Neural cell (in vitro differentiated cells): ENCODE measurements at regions not wholly inside any gene's neighbourhood (a gene's known extent, or its start where the extent isn't known, plus 50 kb on each side); places are given as distances from the start of the nearest gene placed in this dataset.

Source experiments
- H2AFZ ChIP-seq: fragments of 200-600, 300-800 bp; sonication (generic), shearing (Covaris generic); 2 replicates; pipeline ENCODE4 v1.6.0; 2014; ENCODE audit warnings: low read depth, mild to moderate bottlenecking, antibody characterized with exemption, low read length, moderate library complexity
- H3F3A ChIP-seq: fragments of 200-600 bp; shearing (Covaris generic); 2 replicates; pipeline ENCODE4 v1.6.1; 2016; ENCODE audit warnings: mild to moderate bottlenecking, moderate library complexity, mixed read lengths, antibody characterized with exemption, low read length; ENCODE audit not compliant: insufficient read depth, poor library complexity, severe bottlenecking
- H3K27ac ChIP-seq: fragments of 200-600, 300-800 bp; sonication (generic), shearing (Covaris generic); 2 replicates; pipeline ENCODE4 v1.5.1; 2014; ENCODE audit warnings: mild to moderate bottlenecking, low read length, moderate library complexity
- H3K27me3 ChIP-seq: fragments of 300-800, 200-600 bp; sonication (generic), shearing (Covaris generic); 2 replicates; pipeline ENCODE4 v1.6.0; 2014; ENCODE audit warnings: mild to moderate bottlenecking, low read depth, low read length, moderate library complexity; ENCODE audit not compliant: insufficient read depth
- H3K36me3 ChIP-seq: fragments of 300-800, 200-600 bp; sonication (generic), shearing (Covaris generic); 2 replicates; pipeline ENCODE4 v1.5.1; 2014; ENCODE audit warnings: mild to moderate bottlenecking, antibody characterized with exemption, low read length, moderate library complexity; ENCODE audit not compliant: insufficient read depth
- H3K4me2 ChIP-seq: fragments of 300-800, 200-600 bp; sonication (generic), shearing (Covaris generic); 2 replicates; pipeline ENCODE4 v1.6.0; 2014; ENCODE audit warnings: mild to moderate bottlenecking, low read length
- H3K4me3 ChIP-seq: fragments of 300-800, 200-600 bp; sonication (generic), shearing (Covaris generic); 2 replicates; pipeline ENCODE4 v1.5.1; 2014; ENCODE audit warnings: mild to moderate bottlenecking, low read length, moderate library complexity
- H3K79me2 ChIP-seq: fragments of 200-600 bp; shearing (Covaris generic); replicated peaks from 2 replicates; pipeline ENCODE4 v1.6.0; 2014; ENCODE audit warnings: mild to moderate bottlenecking, low read length, moderate library complexity; ENCODE audit not compliant: insufficient read depth
- H3K9ac ChIP-seq: fragments of 300-800, 200-600 bp; sonication (generic), shearing (Covaris generic); 2 replicates; pipeline ENCODE4 v1.6.1; 2016; ENCODE audit warnings: mild to moderate bottlenecking, low read length, mixed read lengths
- H3K9me2 ChIP-seq: fragments of 200-600 bp; shearing (Covaris generic); 2 replicates; pipeline ENCODE4 v1.6.1; 2016; ENCODE audit warnings: mild to moderate bottlenecking, low read length, mixed read lengths; ENCODE audit not compliant: insufficient read depth
- H3K9me3 ChIP-seq: fragments of 200-600, 300-800 bp; sonication (generic), shearing (Covaris generic); 2 replicates; pipeline ENCODE4 v1.6.1; 2016; ENCODE audit warnings: mild to moderate bottlenecking, mixed run types, low read length, moderate library complexity, mixed read lengths
- H4K20me1 ChIP-seq: fragments of 200-600 bp; shearing (Covaris generic); 2 replicates; pipeline ENCODE4 v1.6.1; 2016; ENCODE audit warnings: mild to moderate bottlenecking, mixed run types; ENCODE audit not compliant: insufficient read depth
- EP300 ChIP-seq: fragments of 450-650 bp; conservative IDR thresholded peaks from 2 replicates; pipeline ENCODE4 v1.6.1; 2014; ENCODE audit warnings: antibody characterized with exemption, mild to moderate bottlenecking, moderate library complexity; ENCODE audit not compliant: poor library complexity, severe bottlenecking
- EZH2 ChIP-seq: fragments of 200-600, 300-800 bp; shearing (Covaris generic), sonication (generic); IDR thresholded peaks from 2 replicates; pipeline ENCODE4 v1.6.1; 2014; ENCODE audit warnings: antibody characterized with exemption, low read length, borderline replicate concordance, mild to moderate bottlenecking; ENCODE audit not compliant: insufficient read depth, poor library complexity, severe bottlenecking
- MXI1 ChIP-seq: fragments of 450-650 bp; conservative IDR thresholded peaks from 2 replicates; pipeline ENCODE4 v1.6.1; 2014; ENCODE audit warnings: antibody characterized with exemption, mild to moderate bottlenecking; ENCODE audit not compliant: poor library complexity, severe bottlenecking
- POLR2AphosphoS5 ChIP-seq: IDR thresholded peaks from 2 replicates; pipeline ENCODE4 v1.6.1; 2012
- RAD21 ChIP-seq: fragments of 450-650 bp; conservative IDR thresholded peaks from 2 replicates; pipeline ENCODE4 v1.6.1; 2014; ENCODE audit warnings: antibody characterized with exemption, mild to moderate bottlenecking, moderate library complexity
- SMC3 ChIP-seq: fragments of 450-650 bp; conservative IDR thresholded peaks from 2 replicates; pipeline ENCODE4 v1.6.1; 2014; ENCODE audit warnings: antibody characterized with exemption, mild to moderate bottlenecking, moderate library complexity; ENCODE audit not compliant: poor library complexity
- TAF1 ChIP-seq: IDR thresholded peaks from 2 replicates; pipeline ENCODE4 v1.6.1; 2012; ENCODE audit warnings: low read depth
- TF ChIP-seq, protein P1 (sequence below): IDR thresholded peaks from 2 replicates; pipeline ENCODE4 v1.6.1; 2012; ENCODE audit warnings: borderline replicate concordance
- TF ChIP-seq, protein P2 (sequence below): fragments of 450-650 bp; IDR thresholded peaks from 2 replicates; pipeline ENCODE4 v1.5.1; 2014; ENCODE audit warnings: antibody characterized with exemption, mild to moderate bottlenecking, moderate library complexity; ENCODE audit not compliant: poor library complexity, severe bottlenecking

DNA sequence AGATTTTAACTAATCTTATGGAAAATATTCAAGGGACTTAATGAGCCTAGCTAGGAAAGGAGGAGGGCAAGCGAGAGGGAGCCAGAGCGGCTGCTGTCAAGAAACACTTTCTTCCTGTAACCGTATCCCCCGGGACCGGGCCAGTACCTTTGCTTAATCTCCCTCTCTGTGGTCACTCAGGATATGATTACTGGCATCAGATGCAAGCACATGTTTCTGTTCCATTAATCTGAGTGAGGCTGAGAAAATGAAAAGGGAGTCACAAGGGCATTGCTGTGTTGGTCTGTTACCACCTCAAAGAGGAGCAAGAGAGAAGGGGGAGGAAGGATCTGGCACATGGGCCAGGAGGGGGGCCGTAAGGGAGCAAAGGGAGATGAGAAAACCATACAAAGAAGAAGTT is 356.7 kb upstream of the GATB start:
- H3K9me3 ChIP-seq: no peaks in the 10 kb centered on the region
- H3K27ac ChIP-seq: no peak overlapping the region
- H4K20me1 ChIP-seq: no peaks in the 10 kb centered on the region
- no peaks in the 10 kb centered on the region for H3K79me2 ChIP-seq
- no peak overlapping the region for H3K4me3 ChIP-seq
- H3F3A ChIP-seq: no peaks in the 10 kb centered on the region
- no peak overlapping the region for H3K9ac ChIP-seq
- H3K4me2 ChIP-seq: no peak overlapping the region
- no peaks in the 10 kb centered on the region for H3K36me3 ChIP-seq
- TF ChIP-seq SMC3 (no peak), TAF1 (no peak), EP300 (no peak), POLR2AphosphoS5 (no peak), RAD21 (no peak), MXI1 (no peak), EZH2 (no peak)
- TF ChIP-seq, protein P1, sequence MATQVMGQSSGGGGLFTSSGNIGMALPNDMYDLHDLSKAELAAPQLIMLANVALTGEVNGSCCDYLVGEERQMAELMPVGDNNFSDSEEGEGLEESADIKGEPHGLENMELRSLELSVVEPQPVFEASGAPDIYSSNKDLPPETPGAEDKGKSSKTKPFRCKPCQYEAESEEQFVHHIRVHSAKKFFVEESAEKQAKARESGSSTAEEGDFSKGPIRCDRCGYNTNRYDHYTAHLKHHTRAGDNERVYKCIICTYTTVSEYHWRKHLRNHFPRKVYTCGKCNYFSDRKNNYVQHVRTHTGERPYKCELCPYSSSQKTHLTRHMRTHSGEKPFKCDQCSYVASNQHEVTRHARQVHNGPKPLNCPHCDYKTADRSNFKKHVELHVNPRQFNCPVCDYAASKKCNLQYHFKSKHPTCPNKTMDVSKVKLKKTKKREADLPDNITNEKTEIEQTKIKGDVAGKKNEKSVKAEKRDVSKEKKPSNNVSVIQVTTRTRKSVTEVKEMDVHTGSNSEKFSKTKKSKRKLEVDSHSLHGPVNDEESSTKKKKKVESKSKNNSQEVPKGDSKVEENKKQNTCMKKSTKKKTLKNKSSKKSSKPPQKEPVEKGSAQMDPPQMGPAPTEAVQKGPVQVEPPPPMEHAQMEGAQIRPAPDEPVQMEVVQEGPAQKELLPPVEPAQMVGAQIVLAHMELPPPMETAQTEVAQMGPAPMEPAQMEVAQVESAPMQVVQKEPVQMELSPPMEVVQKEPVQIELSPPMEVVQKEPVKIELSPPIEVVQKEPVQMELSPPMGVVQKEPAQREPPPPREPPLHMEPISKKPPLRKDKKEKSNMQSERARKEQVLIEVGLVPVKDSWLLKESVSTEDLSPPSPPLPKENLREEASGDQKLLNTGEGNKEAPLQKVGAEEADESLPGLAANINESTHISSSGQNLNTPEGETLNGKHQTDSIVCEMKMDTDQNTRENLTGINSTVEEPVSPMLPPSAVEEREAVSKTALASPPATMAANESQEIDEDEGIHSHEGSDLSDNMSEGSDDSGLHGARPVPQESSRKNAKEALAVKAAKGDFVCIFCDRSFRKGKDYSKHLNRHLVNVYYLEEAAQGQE: no peak
- TF ChIP-seq, protein P2, sequence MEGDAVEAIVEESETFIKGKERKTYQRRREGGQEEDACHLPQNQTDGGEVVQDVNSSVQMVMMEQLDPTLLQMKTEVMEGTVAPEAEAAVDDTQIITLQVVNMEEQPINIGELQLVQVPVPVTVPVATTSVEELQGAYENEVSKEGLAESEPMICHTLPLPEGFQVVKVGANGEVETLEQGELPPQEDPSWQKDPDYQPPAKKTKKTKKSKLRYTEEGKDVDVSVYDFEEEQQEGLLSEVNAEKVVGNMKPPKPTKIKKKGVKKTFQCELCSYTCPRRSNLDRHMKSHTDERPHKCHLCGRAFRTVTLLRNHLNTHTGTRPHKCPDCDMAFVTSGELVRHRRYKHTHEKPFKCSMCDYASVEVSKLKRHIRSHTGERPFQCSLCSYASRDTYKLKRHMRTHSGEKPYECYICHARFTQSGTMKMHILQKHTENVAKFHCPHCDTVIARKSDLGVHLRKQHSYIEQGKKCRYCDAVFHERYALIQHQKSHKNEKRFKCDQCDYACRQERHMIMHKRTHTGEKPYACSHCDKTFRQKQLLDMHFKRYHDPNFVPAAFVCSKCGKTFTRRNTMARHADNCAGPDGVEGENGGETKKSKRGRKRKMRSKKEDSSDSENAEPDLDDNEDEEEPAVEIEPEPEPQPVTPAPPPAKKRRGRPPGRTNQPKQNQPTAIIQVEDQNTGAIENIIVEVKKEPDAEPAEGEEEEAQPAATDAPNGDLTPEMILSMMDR: no peak
- no peaks in the 10 kb centered on the region for H3K9me2 ChIP-seq
- no peaks in the 10 kb centered on the region for H3K27me3 ChIP-seq
- no peak overlapping the region for H2AFZ ChIP-seq

DNA sequence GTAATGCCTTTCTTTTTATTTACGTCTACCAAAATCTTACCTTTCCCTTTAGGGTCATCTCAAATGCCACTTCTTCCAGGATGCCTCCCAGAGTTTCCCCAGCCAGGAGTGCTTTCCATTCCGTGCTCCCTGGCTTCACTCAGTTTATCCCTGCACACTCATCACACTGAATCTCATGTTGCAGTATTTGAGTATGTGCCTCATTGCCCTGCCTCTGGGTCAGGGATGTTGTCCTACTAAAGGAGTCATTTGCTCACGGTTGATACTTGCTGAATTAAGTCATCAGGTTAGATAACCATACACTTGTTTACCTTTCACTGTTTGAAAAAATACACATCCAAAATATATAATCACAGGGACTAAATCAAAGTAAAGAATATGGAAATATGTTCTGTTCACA is 356.2 kb upstream of the GATB start:
- no peak overlapping the region for H3K4me3 ChIP-seq
- no peaks in the 10 kb centered on the region for H3K9me3 ChIP-seq
- H3K27ac ChIP-seq: no peak overlapping the region
- H3K4me2 ChIP-seq: no peak overlapping the region
- H2AFZ ChIP-seq: no peak overlapping the region
- H3K9me2 ChIP-seq: no peaks in the 10 kb centered on the region
- no peaks in the 10 kb centered on the region for H3F3A ChIP-seq
- no peaks in the 10 kb centered on the region for H4K20me1 ChIP-seq
- H3K27me3 ChIP-seq: no peaks in the 10 kb centered on the region
- no peak overlapping the region for H3K9ac ChIP-seq
- no peaks in the 10 kb centered on the region for H3K79me2 ChIP-seq
- H3K36me3 ChIP-seq: no peaks in the 10 kb centered on the region
- TF ChIP-seq SMC3: no peak
- TF ChIP-seq EP300: no peak

DNA sequence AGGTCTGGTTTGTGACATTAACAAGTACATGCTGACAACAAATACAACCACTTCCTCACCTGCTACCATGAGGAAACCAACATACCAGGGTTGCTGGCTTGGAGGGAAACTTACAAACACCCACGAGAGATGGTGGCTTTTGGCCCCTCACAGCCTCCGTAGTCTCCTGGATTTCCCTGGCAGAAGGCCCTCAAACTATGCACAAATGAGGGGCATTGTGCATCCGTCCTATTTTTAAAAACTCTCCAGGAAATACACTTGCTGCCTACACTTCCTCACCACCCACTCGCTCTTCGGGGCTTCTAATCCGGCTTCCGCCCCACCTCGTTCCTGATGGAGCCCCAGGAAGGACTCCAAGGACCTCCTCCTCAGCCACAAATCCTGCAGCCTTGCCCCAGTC is 355.0 kb upstream of the GATB start:
- no peak overlapping the region for H2AFZ ChIP-seq
- no peak overlapping the region for H3K4me2 ChIP-seq
- TF ChIP-seq, protein P1: no peak
- TF ChIP-seq EP300 (no peak), RAD21 (no peak), TAF1 (no peak), POLR2AphosphoS5 (no peak), EZH2 (no peak), SMC3 (no peak), MXI1 (no peak)
- TF ChIP-seq, protein P2: no peak
- no peaks in the 10 kb centered on the region for H3K27me3 ChIP-seq
- no peak overlapping the region for H3K27ac ChIP-seq
- no peak overlapping the region for H3K9ac ChIP-seq
- H3K9me2 ChIP-seq: no peaks in the 10 kb centered on the region
- H3K4me3 ChIP-seq: no peak overlapping the region
- no peaks in the 10 kb centered on the region for H3F3A ChIP-seq
- H3K79me2 ChIP-seq: no peaks in the 10 kb centered on the region
- no peaks in the 10 kb centered on the region for H4K20me1 ChIP-seq
- no peaks in the 10 kb centered on the region for H3K36me3 ChIP-seq
- no peaks in the 10 kb centered on the region for H3K9me3 ChIP-seq
